Mammary epithelial cell (primary cell): ENCODE measurements at regions not wholly inside any gene's neighbourhood (a gene's known extent, or its start where the extent isn't known, plus 50 kb on each side); places are given as distances from the start of the nearest gene placed in this dataset.

Experiments
- CTCF ChIP-seq, 2 donors: IDR thresholded peaks in 1 of 2; conservative IDR thresholded peaks in 1 of 2; 2 replicates each; pipeline ENCODE4 v1.5.1; 2011 to 2012; ENCODE audit warnings: inconsistent platforms in 2 of 2, low read length in 2 of 2, mild to moderate bottlenecking in 2 of 2, control low read depth in 1 of 2, low read depth in 1 of 2; ENCODE audit not compliant: insufficient read depth in 1 of 2; ENCODE audit errors: extremely low read depth in 1 of 2
- EZH2 ChIP-seq: IDR thresholded peaks from 2 replicates; pipeline ENCODE4 v1.6.1; 2012; ENCODE audit warnings: low read length, inconsistent platforms, borderline replicate concordance

GRCh38 chr19:13637664-13638063 lies 126.7 kb upstream of the MRI1 start:
- TF ChIP-seq CTCF (conservative IDR thresholded peaks at IDR 0.05 in 1 of 2, IDR thresholded peaks at IDR 0.05 in 1 of 2; ENCODE audit: extremely low read depth in 1 of 2, insufficient read depth in 1 of 2, low read depth in 1 of 2, low read length in 2 of 2) (no peak), EZH2 (no peak)
